ENCODE measurements at regions not wholly inside any gene's neighbourhood (a gene's known extent, or its start where the extent isn't known, plus 50 kb on each side); places are given as distances from the start of the nearest gene placed in this dataset.

DNA sequence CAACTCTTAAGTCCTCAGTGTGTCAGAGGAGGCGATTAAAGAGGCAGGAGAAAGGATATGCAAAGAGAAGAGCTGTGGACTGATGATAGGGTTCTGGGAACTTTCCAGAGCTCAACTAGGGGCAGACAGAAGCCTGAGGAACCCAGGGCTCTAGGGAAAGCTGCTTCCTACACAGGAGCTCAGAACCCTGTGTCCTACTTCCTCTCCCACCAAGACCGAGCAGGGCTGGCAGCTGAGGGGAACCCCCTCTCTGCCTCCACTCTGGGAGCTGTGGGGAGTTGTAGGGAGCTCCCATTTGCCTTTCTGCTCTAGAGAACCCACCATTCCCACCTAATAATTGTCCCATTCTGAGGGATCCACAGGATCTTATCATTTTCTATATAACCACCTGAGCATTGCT is 674.3 kb downstream of the ACTL7B start:
- no peaks in the 10 kb centered on the region for H3K36me3 ChIP-seq (ENCODE audit: control insufficient read depth, insufficient read depth, low read length)
- H3K4me1 ChIP-seq (ENCODE audit: control insufficient read depth, insufficient read depth, low read length): peaks cover 12% of the 10 kb centered on the region
- no peaks in the 10 kb centered on the region for H3K27me3 ChIP-seq (ENCODE audit: control insufficient read depth, insufficient read depth, low read length)
- no peak overlapping the region for H3K9ac ChIP-seq (ENCODE audit: low read length)
- no peaks in the 10 kb centered on the region for H3K9me3 ChIP-seq (ENCODE audit: control insufficient read depth, low read length)
- H3K4me3 ChIP-seq (ENCODE audit: low read length): no peak overlapping the region

DNA sequence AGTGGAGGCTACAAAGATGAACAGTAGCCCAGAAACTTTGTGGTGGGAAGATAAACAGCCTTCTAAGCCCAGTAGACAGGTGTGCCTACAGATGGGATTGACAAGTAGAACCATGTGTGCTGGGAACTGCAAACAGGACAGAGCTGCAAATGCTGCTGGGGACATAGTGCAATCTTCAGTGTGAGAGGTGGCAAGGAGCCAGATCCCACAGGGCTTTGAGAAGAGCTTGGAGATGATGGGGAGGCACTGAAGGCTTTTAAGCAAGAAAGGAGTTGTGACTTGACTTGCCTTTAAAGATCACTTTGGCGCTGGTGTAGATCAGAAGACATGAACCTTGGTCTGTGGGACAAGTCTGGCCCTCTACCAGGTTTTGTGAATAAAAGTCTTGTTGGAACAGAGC is 675.2 kb downstream of the ACTL7B start:
- Histone ChIP-seq H3K27me3 (ENCODE audit: control insufficient read depth, insufficient read depth, low read length) (no peaks in the 10 kb centered on the region), H3K9ac (ENCODE audit: low read length) (no peak overlapping the region)

GRCh38 chr9:108178318-108178717 is 677.5 kb downstream of the ACTL7B start:
- no peak overlapping the region for H3K9ac ChIP-seq (ENCODE audit: low read length)
- H3K4me1 ChIP-seq (ENCODE audit: control insufficient read depth, insufficient read depth, low read length): peaks cover 6% of the 10 kb centered on the region
- no peak overlapping the region for H3K4me3 ChIP-seq (ENCODE audit: low read length)
- no peaks in the 10 kb centered on the region for H3K9me3 ChIP-seq (ENCODE audit: control insufficient read depth, low read length)
- no peaks in the 10 kb centered on the region for H3K36me3 ChIP-seq (ENCODE audit: control insufficient read depth, insufficient read depth, low read length)
- H3K27me3 ChIP-seq (ENCODE audit: control insufficient read depth, insufficient read depth, low read length): no peaks in the 10 kb centered on the region

More for the DNA sequence above, 675.2 kb downstream of the ACTL7B start:
- H3K4me1 ChIP-seq (ENCODE audit: control insufficient read depth, insufficient read depth, low read length): peaks cover 12% of the 10 kb centered on the region
- H3K4me3 ChIP-seq (ENCODE audit: low read length): no peak overlapping the region
- no peaks in the 10 kb centered on the region for H3K9me3 ChIP-seq (ENCODE audit: control insufficient read depth, low read length)
- H3K36me3 ChIP-seq (ENCODE audit: control insufficient read depth, insufficient read depth, low read length): no peaks in the 10 kb centered on the region

GRCh38 chr9:108168236-108168850 is 678.8 kb upstream of the KLF4 start:
- Histone ChIP-seq H3K4me1 (ENCODE audit: control insufficient read depth, insufficient read depth, low read length) (peaks cover 20% of the 10 kb centered on the region), H3K9me3 (ENCODE audit: control insufficient read depth, low read length) (no peaks in the 10 kb centered on the region), H3K36me3 (ENCODE audit: control insufficient read depth, insufficient read depth, low read length) (no peaks in the 10 kb centered on the region), H3K9ac (ENCODE audit: low read length) (no peak overlapping the region), H3K4me3 (ENCODE audit: low read length) (no peak overlapping the region), H3K27me3 (ENCODE audit: control insufficient read depth, insufficient read depth, low read length) (no peaks in the 10 kb centered on the region)

- Histone ChIP-seq H3K27me3 (ENCODE audit: control insufficient read depth, insufficient read depth, low read length) (no peaks in the 10 kb centered on the region), H3K9me3 (ENCODE audit: control insufficient read depth, low read length) (no peaks in the 10 kb centered on the region), H3K4me1 (ENCODE audit: control insufficient read depth, insufficient read depth, low read length) (peaks cover 22% of the 10 kb centered on the region), H3K4me3 (ENCODE audit: low read length) (no peak overlapping the region), H3K9ac (ENCODE audit: low read length) (no peak overlapping the region), H3K36me3 (ENCODE audit: control insufficient read depth, insufficient read depth, low read length) (no peaks in the 10 kb centered on the region)
Observed at GRCh38 chr9:108167136-108167900, 677.7 kb upstream of the KLF4 start.

- Histone ChIP-seq H3K9me3 (ENCODE audit: control insufficient read depth, low read length) (no peaks in the 10 kb centered on the region), H3K27me3 (ENCODE audit: control insufficient read depth, insufficient read depth, low read length) (no peaks in the 10 kb centered on the region), H3K36me3 (ENCODE audit: control insufficient read depth, insufficient read depth, low read length) (no peaks in the 10 kb centered on the region), H3K9ac (ENCODE audit: low read length) (no peak overlapping the region), H3K4me3 (ENCODE audit: low read length) (no peak overlapping the region), H3K4me1 (ENCODE audit: control insufficient read depth, insufficient read depth, low read length) (peaks cover 28% of the 10 kb centered on the region)
Observed at GRCh38 chr9:108166519-108166918, 677.0 kb upstream of the KLF4 start.

DNA sequence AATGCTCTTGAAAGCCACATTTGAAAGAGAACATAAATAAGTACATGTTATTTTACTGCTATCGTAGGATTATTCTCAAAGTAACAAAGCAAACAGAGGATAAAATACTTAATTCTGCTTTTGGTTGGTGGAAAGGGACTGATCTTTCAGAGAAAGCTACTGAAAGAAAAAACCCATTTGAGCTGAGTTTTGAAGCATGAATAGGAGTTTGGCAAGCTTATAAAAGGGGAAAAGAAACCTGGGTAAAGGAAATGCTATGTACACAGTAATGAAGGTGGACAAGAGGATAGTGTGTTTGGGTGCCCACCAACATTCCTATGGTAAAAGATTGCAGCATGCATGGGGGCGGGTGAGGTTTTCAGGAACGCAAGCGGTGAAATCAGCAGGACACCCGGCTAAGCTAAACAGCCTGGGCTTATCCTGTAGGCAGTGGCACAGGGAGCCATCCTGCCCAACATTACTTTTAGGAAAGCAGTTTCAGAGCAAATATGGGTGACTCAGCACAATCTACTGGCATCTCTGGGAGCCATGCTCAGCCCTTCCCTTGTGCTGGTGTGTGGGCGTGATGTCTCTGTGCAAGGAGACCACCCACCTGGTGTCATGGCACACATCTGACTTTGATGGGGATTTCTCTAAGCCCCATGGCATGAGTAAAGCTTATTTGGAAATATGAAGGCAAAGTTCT is 673.9 kb upstream of the KLF4 start:
- H3K4me1 ChIP-seq (ENCODE audit: control insufficient read depth, insufficient read depth, low read length): peaks cover 36% of the 10 kb centered on the region

DNA sequence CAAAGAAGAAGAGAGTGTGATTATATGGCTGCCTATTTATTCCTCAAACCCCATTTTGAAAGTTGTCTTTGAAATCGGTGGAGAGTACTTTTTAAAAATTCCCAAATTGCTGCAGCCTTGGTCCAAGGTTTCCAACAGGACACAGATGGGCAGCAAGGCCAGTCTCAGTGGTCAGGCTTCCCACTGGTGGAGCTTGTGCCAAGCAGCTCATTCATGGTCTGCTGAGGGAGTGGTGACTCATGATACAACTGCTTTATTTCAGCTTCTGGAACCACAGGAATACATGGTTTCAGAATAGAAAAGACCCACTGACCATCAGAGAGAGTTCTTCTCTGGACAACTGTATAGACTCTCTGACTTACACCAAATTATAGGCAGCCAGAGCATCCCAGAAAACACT is 673.1 kb upstream of the KLF4 start:
- H3K9me3 ChIP-seq (ENCODE audit: control insufficient read depth, low read length): no peaks in the 10 kb centered on the region
- peaks cover 36% of the 10 kb centered on the region for H3K4me1 ChIP-seq (ENCODE audit: control insufficient read depth, insufficient read depth, low read length)
- H3K4me3 ChIP-seq (ENCODE audit: low read length): no peak overlapping the region
- H3K9ac ChIP-seq (ENCODE audit: low read length): no peak overlapping the region
- H3K36me3 ChIP-seq (ENCODE audit: control insufficient read depth, insufficient read depth, low read length): no peaks in the 10 kb centered on the region
- H3K27me3 ChIP-seq (ENCODE audit: control insufficient read depth, insufficient read depth, low read length): no peaks in the 10 kb centered on the region

More for the DNA sequence above, 673.9 kb upstream of the KLF4 start:
- Histone ChIP-seq H3K36me3 (ENCODE audit: control insufficient read depth, insufficient read depth, low read length) (no peaks in the 10 kb centered on the region), H3K9me3 (ENCODE audit: control insufficient read depth, low read length) (no peaks in the 10 kb centered on the region), H3K4me3 (ENCODE audit: low read length) (no peak overlapping the region), H3K9ac (ENCODE audit: low read length) (no peak overlapping the region), H3K27me3 (ENCODE audit: control insufficient read depth, insufficient read depth, low read length) (no peaks in the 10 kb centered on the region)

GRCh38 chr9:108161503-108161902 is 671.9 kb upstream of the KLF4 start:
- Histone ChIP-seq H3K9ac (ENCODE audit: low read length) (no peak overlapping the region), H3K4me3 (ENCODE audit: low read length) (no peak overlapping the region), H3K36me3 (ENCODE audit: control insufficient read depth, insufficient read depth, low read length) (no peaks in the 10 kb centered on the region), H3K9me3 (ENCODE audit: control insufficient read depth, low read length) (no peaks in the 10 kb centered on the region), H3K4me1 (ENCODE audit: control insufficient read depth, insufficient read depth, low read length) (peaks cover 39% of the 10 kb centered on the region), H3K27me3 (ENCODE audit: control insufficient read depth, insufficient read depth, low read length) (no peaks in the 10 kb centered on the region)

DNA sequence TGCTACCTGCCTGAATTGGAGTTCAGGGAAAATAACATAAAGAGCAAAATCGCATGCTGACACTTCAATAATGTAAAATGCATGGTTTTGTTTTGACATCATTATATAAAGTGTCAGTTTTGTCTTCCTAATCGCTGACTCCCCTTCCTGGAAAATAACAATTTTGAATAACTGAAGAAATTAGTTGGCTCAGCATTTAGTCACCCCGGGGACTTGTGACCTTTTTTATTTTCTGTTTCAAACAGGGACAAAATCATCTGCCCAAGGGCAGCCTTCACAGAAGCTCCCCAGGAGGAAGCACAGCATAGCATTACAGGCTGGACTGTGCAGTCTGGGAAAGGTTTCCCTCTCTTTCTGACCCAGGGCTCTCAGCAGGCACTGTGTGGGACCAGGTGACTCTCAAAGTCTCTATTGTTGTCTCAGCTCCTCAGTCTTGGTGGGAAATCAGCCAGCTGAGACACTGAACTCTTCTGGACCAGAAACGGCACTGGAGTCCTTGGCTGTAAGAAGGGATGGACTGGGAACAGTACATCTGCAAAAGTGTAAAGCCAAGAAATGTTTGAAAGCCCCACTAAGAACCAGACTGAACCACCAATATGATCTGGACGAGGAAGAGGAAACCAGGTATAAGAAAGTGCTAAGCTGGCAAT is 671.3 kb upstream of the KLF4 start:
- no peaks in the 10 kb centered on the region for H3K9me3 ChIP-seq (ENCODE audit: control insufficient read depth, low read length)
- no peak overlapping the region for H3K9ac ChIP-seq (ENCODE audit: low read length)
- no peaks in the 10 kb centered on the region for H3K36me3 ChIP-seq (ENCODE audit: control insufficient read depth, insufficient read depth, low read length)
- H3K27me3 ChIP-seq (ENCODE audit: control insufficient read depth, insufficient read depth, low read length): no peaks in the 10 kb centered on the region
- no peak overlapping the region for H3K4me3 ChIP-seq (ENCODE audit: low read length)
- H3K4me1 ChIP-seq (ENCODE audit: control insufficient read depth, insufficient read depth, low read length): peaks cover 38% of the 10 kb centered on the region

- no peaks in the 10 kb centered on the region for H3K9me3 ChIP-seq (ENCODE audit: control insufficient read depth, low read length)
- no peak overlapping the region for H3K4me3 ChIP-seq (ENCODE audit: low read length)
- peaks cover 34% of the 10 kb centered on the region for H3K4me1 ChIP-seq (ENCODE audit: control insufficient read depth, insufficient read depth, low read length)
- H3K27me3 ChIP-seq (ENCODE audit: control insufficient read depth, insufficient read depth, low read length): no peaks in the 10 kb centered on the region
- H3K9ac ChIP-seq (ENCODE audit: low read length): no peak overlapping the region
- no peaks in the 10 kb centered on the region for H3K36me3 ChIP-seq (ENCODE audit: control insufficient read depth, insufficient read depth, low read length)
Observed at GRCh38 chr9:108160039-108160438, 670.5 kb upstream of the KLF4 start.

Measured in mucosa of stomach (tissue), 1 donor.